GM04504 (cell line): ENCODE measurements at regions not wholly inside any gene's neighbourhood (a gene's known extent, or its start where the extent isn't known, plus 50 kb on each side); places are given as distances from the start of the nearest gene placed in this dataset.
"Not testable (repeated sequence)": the region's sequence is repeated elsewhere in the genome, so short reads cannot be mapped to it uniquely, and the experiment has no call there.

Source experiments
- DNase-seq: peaks from one replicate; pipeline ENCODE4 v3.0.0-alpha.2; 2012; ENCODE audit warnings: low read depth

DNA sequence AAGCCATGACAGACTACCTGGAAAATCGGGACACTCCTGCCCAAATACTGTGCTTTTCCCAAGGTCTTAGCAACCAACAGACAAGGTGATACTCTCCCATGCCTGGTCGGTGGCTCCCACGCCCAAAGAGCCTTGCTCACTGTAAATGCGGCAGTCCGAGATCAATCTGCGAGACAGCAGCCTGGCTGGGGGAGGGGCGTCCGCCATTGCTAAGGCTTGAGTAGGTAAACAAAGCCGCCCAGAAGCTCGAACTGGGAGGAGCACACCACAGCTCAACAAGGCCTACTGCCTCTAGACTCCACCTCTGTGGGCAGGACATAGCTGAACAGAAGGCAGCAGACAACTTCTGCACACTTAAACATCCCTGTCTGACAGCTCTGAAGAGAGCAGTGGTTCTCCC is 272.1 kb upstream of the CCNG1 start:
- DNase-seq, result no peak

DNA sequence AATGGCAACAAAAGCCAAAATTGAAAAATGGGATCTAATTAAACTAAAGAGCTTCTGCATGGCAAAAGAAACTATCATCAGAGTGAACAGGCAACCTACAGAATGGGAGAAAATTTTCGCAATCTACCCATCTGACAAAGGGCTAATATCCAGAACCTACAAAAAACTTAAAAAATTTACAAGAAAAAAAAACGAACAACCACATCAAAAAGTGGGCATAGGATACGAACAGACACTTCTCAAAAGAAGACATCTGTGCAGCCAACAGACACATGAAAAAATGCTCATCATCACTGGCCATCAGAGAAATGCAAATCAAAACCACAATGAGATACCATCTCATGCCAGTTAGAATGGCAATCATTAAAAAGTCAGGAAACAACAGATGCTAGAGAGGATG is 267.2 kb upstream of the CCNG1 start:
- not testable (repeated sequence) for DNase-seq

DNA sequence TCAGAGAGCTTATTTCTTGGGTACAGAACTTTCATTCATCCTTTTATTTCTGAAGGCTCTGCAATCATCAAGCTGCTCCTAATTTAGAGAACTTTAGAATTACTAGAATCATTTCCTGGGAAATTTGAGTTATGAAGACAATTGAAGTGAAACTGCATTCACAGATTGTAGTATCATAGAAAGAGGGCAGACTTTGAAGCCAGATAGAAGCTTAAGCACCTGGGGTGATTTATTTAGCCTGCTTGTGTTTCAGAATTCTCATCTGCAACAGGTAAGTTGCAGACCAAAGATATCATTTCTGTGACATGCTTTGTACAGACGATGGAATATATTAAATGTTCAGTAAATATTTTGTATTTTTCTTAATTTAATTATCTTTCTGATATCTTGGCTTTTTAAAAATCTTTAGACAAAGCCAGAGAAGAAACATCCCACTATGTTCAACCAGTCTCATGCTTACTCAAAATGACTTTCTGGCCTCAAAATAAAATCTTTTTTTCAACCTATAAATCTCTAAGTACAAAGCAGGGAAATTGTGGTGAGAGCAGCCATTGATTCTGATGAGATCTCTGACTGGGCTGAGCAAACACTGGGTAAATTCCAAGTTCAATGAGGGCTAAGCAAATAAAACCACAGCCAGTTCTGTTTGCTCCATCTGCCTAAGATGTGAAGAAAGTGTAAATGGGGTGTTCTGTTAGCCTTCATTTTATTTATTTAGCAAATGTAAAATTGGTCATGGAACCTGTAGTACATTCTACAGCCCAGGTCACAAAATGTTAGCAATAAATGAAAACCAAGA is 264.7 kb upstream of the CCNG1 start:
- no peak for DNase-seq

DNA sequence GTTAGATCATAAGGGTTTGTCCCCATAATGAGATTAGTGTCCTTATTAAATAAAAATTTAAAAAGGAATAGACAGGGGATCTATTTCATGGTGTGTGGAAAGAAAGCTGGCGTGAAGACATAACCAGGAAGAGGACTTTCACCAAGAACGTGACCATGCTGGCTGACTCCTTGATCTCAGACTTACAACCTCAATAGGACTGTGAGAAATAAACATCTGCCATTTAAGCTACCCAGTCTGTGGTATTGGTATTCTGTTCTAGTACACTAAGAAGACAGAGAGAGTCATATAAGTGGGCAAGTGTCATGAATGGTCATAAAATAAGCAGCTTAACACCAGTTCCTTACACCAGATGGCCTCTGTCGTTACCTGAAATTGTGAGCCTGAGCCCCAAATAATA is 259.4 kb upstream of the CCNG1 start:
- DNase-seq, result no peak

DNA sequence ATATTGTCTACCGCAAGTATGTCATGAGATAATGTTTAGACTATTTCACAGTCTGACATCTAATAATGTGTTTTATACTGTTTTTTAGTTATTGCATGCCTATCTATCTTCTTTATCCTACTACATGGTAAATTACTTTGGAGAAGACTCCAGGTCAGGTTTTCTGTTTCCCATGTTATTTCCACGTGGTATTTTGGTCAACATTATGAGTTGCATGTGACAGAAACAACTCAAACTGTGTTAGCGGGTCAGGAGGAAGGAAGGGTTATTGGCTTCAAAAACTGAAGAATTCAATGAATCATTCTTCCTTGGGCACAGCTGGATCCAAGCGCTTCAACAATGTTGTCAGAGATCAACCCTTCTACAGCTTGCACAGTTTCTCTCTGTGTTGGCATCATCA is 252.1 kb upstream of the CCNG1 start:
- no peak for DNase-seq

DNA sequence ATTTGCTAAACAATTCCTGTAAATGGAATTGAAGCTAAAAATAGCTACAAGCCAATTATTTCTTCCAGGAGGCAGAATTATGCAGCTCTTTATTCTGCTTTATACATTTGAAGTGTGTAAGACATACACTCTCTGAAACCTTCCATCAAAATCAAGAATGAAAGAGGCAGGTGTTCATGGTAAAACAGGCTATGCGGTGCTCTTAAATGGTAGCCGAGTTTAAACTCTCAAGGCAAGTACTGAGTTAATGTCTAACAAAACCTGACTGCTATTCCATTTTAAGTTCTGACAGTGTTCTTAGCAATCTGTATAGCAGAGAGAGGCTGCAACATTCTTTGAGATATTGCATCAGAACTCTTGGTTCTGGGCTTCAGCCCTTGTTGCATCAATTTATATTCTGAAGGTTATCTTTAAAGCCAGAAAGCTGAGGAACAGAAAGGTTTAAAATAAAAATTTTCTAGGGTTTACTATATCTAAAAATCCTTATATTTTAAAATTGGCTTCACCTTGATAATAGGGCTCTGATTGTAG is 248.3 kb upstream of the CCNG1 start:
- DNase-seq, result no peak

DNA sequence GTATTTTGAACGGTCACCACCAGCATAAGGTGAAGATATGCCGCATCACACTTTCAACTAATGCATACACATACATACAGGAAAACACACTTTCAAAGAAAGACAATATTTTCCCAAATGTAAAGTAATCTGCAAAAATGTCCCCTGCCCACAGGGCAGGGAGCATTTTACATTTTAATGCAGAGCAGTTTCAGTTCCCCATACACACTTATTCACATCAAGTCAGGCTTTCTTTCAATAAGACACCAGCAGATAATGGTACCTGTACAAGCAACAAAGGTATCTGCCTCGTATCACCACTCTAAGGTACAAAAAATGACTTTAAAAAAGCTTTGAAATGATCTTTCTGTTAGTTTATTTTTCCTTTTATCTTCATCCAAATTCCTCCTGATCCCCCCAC is 247.1 kb upstream of the CCNG1 start:
- DNase-seq, result no peak

DNA sequence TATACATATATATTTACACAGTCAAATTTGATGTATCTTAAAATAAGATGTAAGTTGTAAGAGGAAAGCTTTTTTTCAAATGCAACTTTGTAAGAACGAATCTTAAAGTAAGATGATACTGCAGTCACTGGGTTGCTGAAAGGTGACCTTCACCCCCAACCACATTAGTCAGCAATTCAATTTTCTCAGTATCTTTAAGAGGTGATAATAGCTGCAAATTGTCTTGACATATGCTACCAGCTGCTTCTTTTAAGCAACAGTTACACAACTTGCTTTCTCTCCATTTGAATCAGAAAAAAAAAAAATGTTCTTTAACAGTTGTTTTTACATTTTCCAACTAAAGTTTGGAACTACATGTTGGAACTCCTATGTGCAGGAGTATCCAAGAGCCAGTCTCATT is 246.6 kb upstream of the CCNG1 start:
- no peak for DNase-seq

DNA sequence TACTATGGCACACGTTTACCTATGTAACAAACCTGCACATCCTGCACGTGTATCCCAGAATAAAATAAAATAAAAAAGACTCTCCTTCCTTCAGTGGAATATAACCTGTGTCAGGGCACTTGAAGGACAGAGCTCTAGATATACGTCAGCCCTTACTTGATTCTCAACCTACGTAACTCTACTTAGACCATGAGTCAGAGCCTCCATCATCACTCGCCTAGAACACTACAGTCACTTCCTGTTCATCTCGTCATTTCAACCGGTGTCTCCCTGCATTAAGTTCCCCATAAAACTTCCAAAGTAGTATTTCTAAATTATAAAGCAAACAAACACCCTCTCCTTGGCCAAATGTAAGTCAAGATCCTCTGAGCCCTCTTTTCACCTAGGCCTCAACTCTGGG is 243.5 kb upstream of the CCNG1 start:
- DNase-seq, result no peak

DNA sequence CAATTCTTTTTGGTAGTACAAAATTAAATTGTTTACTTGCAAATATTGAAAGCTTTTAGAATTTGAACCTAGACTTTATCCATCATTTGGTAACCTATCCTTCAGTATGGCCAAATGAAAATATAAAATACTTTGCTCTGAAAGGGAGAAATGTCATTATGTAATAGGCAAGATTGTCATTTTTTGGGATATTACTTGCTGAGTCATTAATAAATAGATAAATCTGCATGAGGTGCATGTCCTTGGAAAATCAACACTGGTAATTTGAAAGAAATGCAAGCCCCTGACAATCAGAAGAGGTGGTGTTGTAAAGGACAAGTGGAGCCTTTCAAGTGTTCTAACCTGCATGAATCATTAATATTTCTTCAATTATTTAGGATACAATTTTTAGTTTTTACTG is 231.8 kb upstream of the CCNG1 start:
- no peak for DNase-seq

DNA sequence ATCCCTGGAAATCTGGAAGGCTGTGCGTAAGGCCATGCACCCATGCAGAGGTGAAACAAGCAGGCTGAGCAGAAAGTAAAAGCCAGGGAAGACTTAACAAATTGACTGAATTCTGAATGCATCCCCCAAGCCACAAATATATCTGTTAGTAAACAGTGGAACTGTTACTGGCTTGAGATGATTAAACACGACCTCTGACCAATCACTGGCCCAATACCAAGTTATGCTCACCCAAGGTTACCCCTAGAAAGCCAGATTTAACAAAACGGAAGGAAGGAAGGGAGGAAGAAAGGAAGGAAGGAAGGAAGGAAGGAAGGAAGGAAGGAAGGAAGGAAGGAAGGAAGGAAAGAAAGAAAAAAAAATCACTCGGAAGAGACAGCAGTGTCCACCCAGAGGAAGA is 215.8 kb upstream of the CCNG1 start:
- DNase-seq, result no peak

DNA sequence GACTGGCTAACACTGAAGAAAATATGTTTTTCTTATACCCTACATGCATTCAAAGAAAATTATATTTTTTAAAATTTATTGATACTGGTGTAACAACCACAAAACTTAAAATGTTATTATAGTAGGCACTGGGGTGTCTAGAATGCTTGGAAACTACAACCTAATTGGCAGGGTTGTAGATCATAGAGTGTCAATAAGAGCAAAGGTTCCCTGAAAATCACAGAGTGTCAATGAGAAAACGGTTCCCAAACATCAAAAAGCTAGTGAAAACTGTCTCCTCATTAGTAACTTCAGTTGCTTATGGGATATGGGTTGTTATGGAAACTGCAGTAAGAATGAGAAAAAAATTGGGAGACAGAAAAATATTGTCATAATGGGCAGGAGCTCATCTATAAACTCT is 214.4 kb upstream of the CCNG1 start:
- no peak for DNase-seq

DNA sequence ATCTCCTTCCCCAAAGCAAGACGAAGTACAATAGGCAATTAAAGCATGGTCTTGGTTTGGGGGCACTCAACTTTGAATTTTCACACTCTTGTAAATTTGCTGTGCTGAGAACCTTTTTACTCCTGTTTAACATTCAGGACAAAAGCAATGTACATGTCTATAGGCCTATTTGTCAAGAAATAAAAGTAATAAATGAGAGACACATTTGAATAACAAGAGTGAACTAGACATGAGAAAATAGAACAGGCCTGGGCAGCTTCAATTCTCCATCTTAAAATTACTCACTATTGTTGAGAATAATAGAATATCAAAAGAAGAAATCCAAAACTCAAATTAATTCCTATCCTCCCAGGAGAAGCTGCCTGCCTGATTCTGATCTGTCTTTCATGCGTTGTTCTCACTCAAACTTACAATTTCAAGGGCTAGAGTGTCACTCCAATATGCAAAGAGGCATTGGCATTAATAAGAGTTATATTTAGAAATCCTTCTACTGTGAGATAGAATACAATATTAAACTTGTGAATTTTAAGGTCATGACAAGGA is 192.9 kb upstream of the CCNG1 start:
- DNase-seq, result no peak

DNA sequence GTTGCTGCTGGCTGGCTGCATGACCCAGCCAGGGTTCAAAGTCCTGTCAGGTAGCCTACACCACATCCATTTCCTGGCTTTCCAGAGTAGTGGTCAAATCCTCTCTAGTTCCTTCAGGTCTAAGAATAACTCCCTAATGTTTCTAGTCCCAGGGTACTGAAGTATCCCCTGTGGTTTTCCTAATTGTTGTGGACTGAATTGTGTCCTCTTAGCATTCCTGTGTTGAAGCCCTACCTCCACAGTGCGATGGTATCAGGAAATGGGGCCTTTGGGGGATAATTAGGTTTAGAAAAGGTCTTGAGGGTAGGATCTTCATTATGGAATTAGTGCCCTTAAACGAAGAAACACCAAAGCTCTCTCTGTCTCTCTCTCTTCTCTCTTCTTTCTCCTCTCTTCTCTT is 191.8 kb upstream of the CCNG1 start:
- no peak for DNase-seq

DNA sequence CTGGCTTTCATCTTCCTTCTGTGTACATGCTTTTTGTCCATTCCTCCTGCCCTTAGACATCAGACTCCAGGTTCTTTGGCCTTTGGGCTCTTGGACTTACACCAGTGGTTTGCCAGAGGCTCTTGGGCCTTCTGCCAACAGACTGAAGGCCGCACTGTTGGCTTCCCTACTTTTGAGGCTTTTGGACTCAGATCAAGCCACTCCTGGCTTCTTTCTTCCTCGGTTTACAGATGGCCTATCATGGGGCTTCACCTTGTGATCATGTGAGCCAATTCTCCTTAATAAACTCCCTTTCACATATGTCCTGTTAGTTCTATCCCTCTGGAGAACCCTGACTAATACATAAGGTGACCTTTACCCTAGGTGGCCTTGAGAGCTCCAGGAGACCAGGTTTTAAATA is 189.1 kb upstream of the CCNG1 start:
- DNase-seq, result no peak

DNA sequence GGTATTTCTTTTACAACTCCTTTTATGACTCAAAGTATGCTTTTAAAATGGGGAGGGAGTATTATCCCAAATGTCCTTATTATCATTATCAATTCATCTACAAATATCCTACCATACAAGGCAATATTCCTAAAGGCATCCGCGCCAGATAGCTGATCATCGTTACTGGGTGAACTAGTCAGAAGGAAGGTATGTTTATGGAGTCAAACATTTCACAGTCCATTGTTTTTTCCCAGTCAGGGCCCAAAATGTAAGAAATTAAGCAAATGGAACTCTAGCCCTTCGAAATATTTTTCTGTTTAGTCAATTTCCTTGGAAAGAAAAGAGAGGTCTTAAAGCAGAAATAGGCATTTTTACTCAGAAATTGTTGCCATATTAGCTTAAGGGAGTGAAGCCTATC is 188.5 kb upstream of the CCNG1 start:
- DNase-seq, result no peak

DNA sequence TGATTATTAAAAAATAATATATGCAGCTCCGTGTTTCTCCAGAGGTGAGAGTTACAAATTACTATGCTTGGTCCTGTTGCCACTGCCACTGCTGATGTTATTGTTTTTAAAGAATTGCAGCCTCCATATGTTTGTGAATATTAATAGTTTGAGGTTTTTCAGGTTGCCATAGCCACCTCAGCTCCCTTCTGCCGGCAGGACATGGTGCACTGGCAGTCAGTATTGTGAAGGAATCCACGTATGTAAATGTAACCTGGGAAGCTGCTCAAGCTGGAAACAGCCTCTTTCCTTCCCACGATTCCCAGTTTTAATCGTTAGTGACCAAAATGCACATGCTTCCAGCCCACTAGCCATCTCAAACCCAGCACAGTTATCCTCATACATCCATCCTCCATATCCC is 184.4 kb upstream of the CCNG1 start:
- no peak for DNase-seq

DNA sequence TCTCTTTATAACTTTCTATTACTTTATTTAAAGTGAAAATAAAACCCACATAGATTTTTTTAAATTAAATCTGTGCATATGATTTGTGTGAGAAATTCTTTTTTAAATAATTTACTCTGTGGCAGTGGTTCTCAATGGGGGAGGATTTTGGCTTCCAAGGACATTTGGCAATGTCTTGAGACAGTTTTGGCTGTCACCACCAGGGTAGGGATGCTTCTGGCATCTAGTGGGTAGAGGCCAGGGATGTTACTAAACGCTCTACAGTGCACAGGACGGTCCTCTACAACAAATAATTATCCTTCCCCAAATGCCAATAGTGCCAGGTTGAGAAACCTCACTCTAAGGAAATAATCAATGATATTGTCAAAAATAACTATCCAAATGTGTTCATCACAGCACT is 177.9 kb upstream of the CCNG1 start:
- DNase-seq, result no peak

DNA sequence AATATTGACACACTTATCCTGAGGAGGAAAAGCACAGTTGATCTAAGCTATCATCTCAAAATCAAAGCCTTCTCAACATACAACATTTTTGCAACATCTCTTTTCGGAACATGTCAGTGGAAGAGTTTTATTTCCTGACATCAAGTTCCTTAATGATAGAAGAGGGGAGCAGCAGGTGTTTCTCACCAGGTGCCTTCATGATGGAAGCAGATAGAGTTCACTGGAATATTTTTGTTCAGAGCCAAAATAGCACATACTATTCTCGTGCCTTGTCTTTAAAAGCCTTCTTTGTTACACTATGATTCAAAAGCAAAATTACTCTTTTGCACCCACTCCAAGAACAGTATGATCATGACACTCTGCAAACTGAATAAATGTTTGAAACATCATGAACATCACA is 176.9 kb upstream of the CCNG1 start:
- DNase-seq, result no peak

DNA sequence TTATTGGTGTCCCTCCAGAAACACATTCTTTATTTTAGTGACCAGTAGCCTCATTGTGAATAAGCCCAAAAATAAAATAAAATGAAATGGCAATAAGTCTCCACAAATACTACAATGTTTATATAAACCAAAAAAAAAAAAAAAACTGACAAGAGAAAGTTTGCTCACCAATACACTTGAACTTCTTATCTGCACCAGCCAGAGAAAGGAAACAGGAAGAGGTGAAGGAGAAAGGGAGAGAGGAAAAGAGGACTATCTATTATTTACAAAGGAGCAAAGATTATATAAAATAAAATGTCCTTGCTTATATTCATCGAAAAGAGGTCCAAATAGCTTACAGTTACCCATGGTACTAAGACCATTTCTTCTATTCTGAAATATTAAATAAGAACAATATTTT is 176.4 kb upstream of the CCNG1 start:
- no peak for DNase-seq

DNA sequence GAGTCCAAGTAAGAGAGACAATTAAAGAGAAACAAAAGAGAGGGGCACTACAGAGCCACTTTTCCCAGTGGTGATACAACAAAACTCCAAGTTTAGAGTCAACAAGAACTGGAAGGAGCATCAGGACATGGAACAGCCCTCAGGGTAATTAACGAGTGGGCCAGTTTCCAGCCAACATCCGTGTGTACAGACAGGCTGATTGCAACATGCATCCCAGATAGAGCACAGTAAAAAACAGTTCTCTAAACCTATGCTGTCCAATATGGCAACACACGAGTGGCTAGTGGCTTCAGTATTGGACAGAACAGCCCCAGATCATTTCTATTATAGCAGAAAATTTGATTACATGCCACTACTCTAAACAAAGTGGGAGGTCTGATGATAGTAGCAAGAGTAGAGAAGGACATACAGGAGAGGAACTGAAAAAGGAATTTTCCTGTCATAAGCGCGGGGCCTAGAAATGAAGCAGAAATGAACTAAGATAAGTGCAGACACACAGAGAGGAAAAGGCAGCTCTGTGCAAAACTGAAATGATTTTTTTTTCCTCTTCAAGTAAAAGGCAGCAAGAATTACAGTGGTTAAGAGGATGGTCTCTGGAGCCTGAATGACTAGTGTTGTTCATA is 175.6 kb upstream of the CCNG1 start:
- DNase-seq, result no peak

DNA sequence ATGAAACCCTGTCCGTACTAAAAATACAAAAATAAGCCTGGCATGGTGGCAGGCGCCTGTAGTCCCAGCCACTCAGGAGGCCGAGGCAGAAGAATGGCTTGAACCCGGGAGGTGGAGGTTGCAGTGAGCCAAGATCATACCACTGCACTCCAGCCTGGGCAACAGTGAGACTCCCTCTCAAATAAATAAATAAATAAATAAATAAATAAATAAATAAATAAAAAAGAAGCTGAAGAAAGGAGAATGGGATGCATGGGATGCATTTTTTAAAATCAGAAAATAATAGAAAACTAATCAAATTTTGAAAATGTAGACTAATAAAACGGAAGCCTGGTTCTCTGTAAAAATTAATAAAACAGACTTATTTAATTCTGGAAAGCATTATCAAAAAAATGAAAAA is 171.1 kb upstream of the CCNG1 start:
- DNase-seq, result not testable (repeated sequence)

DNA sequence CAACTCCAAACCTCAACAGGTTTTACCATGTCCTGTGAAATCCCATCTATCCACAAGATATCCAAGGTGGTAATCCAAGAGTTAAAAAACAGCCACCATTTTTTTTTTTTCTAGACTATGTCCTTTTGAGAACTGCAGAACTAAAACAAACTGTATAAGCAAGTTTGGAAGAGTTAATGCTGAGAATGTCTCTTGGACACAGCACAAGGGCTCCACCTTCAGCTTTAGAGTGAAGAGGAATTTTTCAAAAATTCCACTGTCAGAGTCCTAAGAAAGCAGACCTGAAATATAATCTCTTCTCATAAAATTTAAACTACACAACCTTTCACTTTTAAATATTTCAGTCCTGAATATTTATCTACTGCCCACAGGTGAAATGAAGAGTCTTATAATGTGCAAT is 167.8 kb upstream of the CCNG1 start:
- DNase-seq, result no peak

DNA sequence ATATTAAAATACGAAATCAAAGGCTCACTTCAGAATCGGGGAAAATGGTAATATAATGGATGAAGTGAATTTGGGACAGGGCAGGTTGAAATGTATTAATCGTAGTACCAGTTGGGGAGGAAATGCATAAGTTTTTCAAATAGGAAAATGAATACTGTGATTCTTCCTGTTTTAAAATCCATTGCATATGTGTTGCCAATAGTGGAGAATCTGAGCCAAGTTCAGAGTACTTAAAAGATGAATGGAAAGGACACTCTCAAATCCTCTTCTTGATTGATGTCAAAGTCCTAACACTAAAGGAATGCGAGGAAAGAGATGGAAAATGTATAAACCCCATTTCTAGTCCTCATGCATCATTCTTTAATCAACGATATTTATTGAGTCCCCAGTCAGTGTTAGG is 160.9 kb upstream of the CCNG1 start:
- no peak for DNase-seq
